GM12875 (cell line): ENCODE measurements at regions not wholly inside any gene's neighbourhood (a gene's known extent, or its start where the extent isn't known, plus 50 kb on each side); places are given as distances from the start of the nearest gene placed in this dataset.

ENCODE experiments used
- H3K4me3 ChIP-seq: one replicate; pipeline ENCODE4 v1.5.1; 2011; ENCODE audit warnings: low read depth, low read length, control low read depth
- TF ChIP-seq, protein P1 (sequence below): IDR thresholded peaks from 2 replicates; pipeline ENCODE4 v1.5.1; 2011; ENCODE audit warnings: low read depth, mild to moderate bottlenecking, control low read depth, inconsistent platforms, low read length, moderate library complexity, borderline replicate concordance; ENCODE audit not compliant: insufficient read depth

DNA sequence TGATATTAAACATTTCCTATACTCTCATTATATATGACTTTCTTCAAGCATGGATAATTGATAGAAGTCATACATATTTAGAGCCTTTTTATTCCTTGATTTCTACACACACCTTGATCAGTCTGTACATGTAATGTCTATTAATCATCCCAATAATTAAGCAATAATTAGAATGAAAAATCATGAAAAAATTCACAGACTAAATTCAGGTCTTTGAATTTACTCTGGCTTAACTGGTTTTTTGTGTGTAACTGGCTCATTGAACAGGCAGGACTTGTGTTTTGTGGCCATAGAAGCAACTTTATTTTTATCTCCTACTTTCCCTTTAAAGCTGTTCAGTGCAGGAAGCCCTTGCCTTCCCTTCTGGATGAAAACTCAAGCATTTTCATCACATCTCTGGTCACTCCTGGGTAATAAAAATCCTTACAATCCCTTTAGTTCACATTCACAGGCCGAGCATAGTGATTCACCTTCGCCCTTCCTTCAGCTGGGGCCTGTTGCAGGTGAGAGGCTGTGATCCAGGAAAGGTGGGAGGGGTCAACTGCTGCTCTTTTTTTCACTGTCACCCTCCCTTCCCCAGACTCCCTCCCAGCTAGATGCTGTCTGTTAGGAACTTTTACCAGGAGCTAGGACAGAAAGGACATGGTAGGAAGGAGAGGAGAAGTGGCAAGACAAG is 58.0 kb upstream of the ITSN2 start:
- H3K4me3 ChIP-seq: no peak overlapping the region
- TF ChIP-seq, protein P1, sequence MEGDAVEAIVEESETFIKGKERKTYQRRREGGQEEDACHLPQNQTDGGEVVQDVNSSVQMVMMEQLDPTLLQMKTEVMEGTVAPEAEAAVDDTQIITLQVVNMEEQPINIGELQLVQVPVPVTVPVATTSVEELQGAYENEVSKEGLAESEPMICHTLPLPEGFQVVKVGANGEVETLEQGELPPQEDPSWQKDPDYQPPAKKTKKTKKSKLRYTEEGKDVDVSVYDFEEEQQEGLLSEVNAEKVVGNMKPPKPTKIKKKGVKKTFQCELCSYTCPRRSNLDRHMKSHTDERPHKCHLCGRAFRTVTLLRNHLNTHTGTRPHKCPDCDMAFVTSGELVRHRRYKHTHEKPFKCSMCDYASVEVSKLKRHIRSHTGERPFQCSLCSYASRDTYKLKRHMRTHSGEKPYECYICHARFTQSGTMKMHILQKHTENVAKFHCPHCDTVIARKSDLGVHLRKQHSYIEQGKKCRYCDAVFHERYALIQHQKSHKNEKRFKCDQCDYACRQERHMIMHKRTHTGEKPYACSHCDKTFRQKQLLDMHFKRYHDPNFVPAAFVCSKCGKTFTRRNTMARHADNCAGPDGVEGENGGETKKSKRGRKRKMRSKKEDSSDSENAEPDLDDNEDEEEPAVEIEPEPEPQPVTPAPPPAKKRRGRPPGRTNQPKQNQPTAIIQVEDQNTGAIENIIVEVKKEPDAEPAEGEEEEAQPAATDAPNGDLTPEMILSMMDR: no peak

DNA sequence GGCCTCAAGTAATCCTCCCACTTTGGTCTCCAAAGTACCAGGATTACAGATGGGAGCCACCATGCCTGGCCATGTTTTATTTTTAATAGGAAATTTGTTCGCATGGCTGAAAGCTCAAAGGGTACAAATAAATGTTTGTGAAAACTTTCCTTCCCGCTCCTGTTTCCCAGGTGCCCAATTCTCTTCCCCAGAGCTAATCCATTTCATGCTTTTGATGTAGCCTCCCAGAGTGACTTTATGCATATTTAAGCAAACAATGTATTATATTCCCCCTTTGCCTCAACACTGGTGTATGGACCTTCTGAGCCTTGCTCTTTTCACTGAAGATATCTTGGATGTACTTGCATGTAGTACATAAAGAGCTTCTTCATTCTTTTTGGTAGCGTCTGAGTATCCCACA is 52.5 kb upstream of the ITSN2 start:
- no peak overlapping the region for H3K4me3 ChIP-seq
- TF ChIP-seq, protein P1: no peak

DNA sequence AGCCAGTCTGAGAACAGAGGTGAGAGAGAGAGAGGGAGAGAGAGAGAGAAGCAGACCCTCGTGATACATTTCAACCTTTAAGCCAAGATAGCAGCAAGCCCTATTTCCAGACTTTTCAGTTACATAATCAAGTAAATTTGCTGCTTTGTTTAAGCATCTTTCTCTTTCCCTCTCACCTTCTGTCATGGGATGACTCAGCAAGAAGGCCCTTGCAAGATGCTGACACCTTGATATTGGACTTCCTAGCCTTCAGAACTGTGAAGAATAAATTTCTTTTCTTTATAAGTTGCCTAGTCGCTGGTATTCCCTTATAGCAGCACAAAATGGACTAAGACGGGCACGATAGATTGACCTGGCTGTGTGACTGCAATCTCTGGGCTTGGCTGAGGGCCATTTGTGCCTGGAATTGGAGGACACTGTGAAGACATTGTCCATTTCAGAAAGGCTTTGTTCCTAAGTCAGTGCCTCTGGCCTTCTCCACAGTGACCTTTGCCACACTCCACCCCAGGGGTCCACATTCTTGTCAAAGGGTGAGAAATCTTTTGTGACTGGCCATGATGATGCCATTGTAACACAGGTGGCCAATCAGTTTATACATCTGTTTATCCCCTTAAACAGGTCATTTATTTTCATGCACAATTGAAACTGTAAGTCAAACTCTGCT is 51.3 kb upstream of the ITSN2 start:
- TF ChIP-seq, protein P1: no peak
- no peak overlapping the region for H3K4me3 ChIP-seq

DNA sequence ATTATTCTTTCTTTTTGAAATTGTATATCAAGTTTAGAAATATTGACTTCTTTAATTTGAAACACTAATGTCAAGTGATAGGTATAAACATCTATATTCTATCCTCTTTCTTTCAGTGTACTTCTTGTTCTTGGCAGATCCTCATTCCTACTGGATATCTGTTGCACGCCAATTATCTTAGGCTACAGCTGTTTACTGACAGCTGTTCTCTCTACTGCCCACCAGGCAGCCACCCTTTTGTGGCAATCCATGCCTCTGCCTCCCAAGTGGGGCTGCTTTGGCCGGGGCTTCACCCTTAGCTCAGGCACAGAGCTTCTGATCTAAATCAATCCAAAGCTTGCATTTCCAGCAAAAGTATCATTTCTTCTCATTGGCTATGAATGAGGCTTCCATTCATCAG is 50.6 kb upstream of the ITSN2 start:
- H3K4me3 ChIP-seq: no peak overlapping the region
- TF ChIP-seq, protein P1: no peak

DNA sequence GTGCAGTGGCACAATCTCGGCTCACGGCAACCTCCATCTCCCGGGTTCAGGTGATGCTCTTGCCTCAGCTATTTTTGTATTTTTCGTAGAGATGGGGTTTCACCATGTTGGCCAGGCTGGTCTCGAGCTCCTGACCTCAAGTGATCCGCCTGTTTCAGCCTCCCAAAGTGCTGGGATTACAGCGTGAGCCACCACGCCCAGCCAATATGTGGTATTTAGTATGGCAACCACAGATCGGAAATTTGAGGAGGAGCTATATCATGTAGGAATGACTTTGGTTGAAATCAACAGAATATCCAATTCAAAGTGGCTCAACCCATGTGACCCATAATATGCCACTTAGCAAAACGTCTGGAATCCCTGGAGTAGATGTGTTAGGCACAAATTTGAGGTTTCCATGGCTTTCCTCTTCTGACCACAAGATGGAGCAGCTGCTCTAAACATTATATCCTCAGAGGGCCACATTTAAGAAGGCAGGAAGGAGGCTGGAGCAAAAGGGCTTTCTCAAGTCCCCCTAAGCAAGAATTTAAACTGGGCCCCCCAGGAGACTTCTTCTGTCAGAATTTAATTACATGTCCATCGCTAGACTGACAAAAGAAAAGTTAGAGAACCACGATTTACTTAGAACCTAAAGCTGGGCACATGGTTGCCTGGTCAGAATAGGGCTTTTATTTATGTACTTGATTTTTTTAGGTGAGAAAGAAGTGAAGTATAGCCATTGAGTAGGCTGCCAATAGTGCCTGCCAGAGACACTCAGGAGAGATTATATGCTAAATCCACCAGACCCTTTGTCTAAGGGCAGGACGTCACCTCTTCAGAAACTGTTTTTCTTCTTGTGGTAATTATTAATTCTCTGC is 49.6 kb upstream of the ITSN2 start:
- no peak overlapping the region for H3K4me3 ChIP-seq
- TF ChIP-seq, protein P1: peak; percentile 76
